PC-3 (cell line): ENCODE measurements at regions not wholly inside any gene's neighbourhood (a gene's known extent, or its start where the extent isn't known, plus 50 kb on each side); places are given as distances from the start of the nearest gene placed in this dataset.

Experiments
- ATAC-seq: fragments of 200-7000 bp; cut with Tn5 transposase; 2 replicates; pipeline ENCODE4 v1.9.1; 2020; ENCODE audit warnings: mild to moderate bottlenecking, moderate library complexity
- BruUV-seq: library from RNA; stranded (reverse); fragments of 400-500 nt; replicated peaks from 2 replicates; lab custom pipeline; 2021; lab: Mats Ljungman, UMichigan
- CTCF ChIA-PET: fragments of 300-600 bp; sonication (Branson Sonifier 250); formaldehyde crosslinking; loops from one replicate; lab custom pipeline; 2022; ENCODE audit warnings: antibody characterized with exemption; lab: Charles Lee
- POLR2A ChIA-PET: fragments of 300-600 bp; sonication (Branson Sonifier 250); formaldehyde crosslinking; loops from one replicate; lab custom pipeline; 2022; ENCODE audit warnings: antibody characterized with exemption; ENCODE audit not compliant: unreplicated experiment; lab: Charles Lee
- DNase-seq: peaks from one replicate; pipeline ENCODE4 v3.0.0-alpha.2; 2015
- H2AFZ ChIP-seq: fragments of 300-600 bp; sonication (generic); 2 replicates; pipeline ENCODE4 v1.6.0; 2016; ENCODE audit warnings: antibody characterized with exemption, low read length
- H3F3A ChIP-seq: fragments of 300-600 bp; sonication (generic); one replicate; pipeline ENCODE4 v1.6.0; 2017; ENCODE audit warnings: antibody characterized with exemption, low read length, control low read depth, mild to moderate bottlenecking; ENCODE audit not compliant: unreplicated experiment
- H3K27ac ChIP-seq: fragments of 300-600 bp; sonication (generic); 2 replicates; pipeline ENCODE4 v1.5.1; 2016; ENCODE audit warnings: mild to moderate bottlenecking, low read length
- H3K27me3 ChIP-seq: fragments of 300-600 bp; sonication (generic); 2 replicates; pipeline ENCODE4 v1.6.1; 2016; ENCODE audit warnings: low read length, mixed read lengths
- H3K36me3 ChIP-seq: fragments of 300-600 bp; sonication (generic); 2 replicates; pipeline ENCODE4 v1.6.1; 2016; ENCODE audit warnings: low read depth, mixed run types, low read length, mixed read lengths
- H3K4me1 ChIP-seq: fragments of 300-600 bp; sonication (generic); 2 replicates; pipeline ENCODE4 v1.5.1; 2016; ENCODE audit warnings: low read length; ENCODE audit not compliant: insufficient read depth
- H3K4me2 ChIP-seq: fragments of 300-600 bp; sonication (generic); 2 replicates; pipeline ENCODE4 v1.6.0; 2016; ENCODE audit warnings: low read length
- H3K4me3 ChIP-seq: fragments of 300-600 bp; sonication (generic); 2 replicates; pipeline ENCODE4 v1.5.1; 2016; ENCODE audit warnings: mild to moderate bottlenecking, low read length, mixed read lengths
- H3K79me2 ChIP-seq: fragments of 300-600 bp; sonication (generic); 2 replicates; pipeline ENCODE4 v1.6.1; 2017; ENCODE audit warnings: low read length, mixed read lengths
- H3K9ac ChIP-seq: fragments of 300-600 bp; sonication (generic); 2 replicates; pipeline ENCODE4 v1.6.0; 2016; ENCODE audit warnings: mild to moderate bottlenecking, low read length
- H3K9me2 ChIP-seq: fragments of 300-600 bp; sonication (generic); replicated peaks from 2 replicates; pipeline ENCODE4 v1.6.1; 2016; ENCODE audit warnings: mixed run types, low read length, mixed read lengths
- H3K9me3 ChIP-seq: fragments of 300-600 bp; sonication (generic); 2 replicates; pipeline ENCODE4 v1.6.1; 2016; ENCODE audit warnings: low read length, mixed read lengths
- H4K20me1 ChIP-seq: fragments of 300-600 bp; sonication (generic); 2 replicates; pipeline ENCODE4 v1.6.1; 2016; ENCODE audit warnings: low read length, mixed read lengths
- EZH2 ChIP-seq: fragments of 300-600 bp; sonication (generic); IDR thresholded peaks from one replicate; pipeline ENCODE4 v1.6.1; 2017; ENCODE audit warnings: antibody characterized with exemption, mild to moderate bottlenecking, low read length; ENCODE audit not compliant: unreplicated experiment
- EZH2phosphoT487 ChIP-seq: fragments of 300-600 bp; sonication (generic); IDR thresholded peaks from 2 replicates; pipeline ENCODE4 v1.6.1; 2018; ENCODE audit warnings: mild to moderate bottlenecking, antibody characterized with exemption, low read length, borderline replicate concordance
- intact Hi-C: fragments of 100-400 bp; cut with micrococcal nuclease; formaldehyde crosslinking; loops from 2 replicates; pipeline ENCODE4 v1.9.0; 2023
- TF ChIP-seq, protein P1 (sequence below): fragments of 300-600 bp; sonication (generic); conservative IDR thresholded peaks from 2 replicates; pipeline ENCODE4 v1.5.1; 2017; ENCODE audit warnings: antibody characterized with exemption, low read depth, mild to moderate bottlenecking, low read length

DNA sequence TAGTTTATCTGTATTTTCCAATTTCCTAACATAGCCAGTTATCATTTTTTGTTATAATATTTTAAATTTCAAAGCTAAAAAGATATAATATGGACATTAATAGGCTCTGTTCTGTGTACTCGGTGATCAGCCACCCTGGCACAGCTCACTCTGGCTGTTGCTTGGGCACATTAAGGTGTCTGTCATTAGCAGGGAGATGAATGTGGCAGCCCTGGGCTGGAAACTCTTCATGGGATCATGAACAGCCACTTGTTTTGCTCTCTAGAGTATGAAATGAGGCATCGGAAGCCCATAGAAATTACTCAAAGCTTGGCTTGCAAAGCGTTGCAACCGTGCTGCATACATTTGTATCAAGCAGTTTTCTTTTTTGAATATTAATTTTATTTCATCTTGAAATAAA, 233.2 kb downstream of the DACT1 start:
- no peaks in the 10 kb centered on the region for H3K4me1 ChIP-seq
- ChIA-PET CTCF (no interaction called here), POLR2A (no interaction called here)
- no peaks in the 10 kb centered on the region for H3K9me3 ChIP-seq
- no TSS peak for BruUV-seq
- no peak overlapping the region for H3K4me2 ChIP-seq
- no peaks in the 10 kb centered on the region for H3K36me3 ChIP-seq
- H2AFZ ChIP-seq = no peak overlapping the region
- no peaks in the 10 kb centered on the region for H3F3A ChIP-seq
- no peaks in the 10 kb centered on the region for H3K9me2 ChIP-seq
- no peak overlapping the region for H3K27ac ChIP-seq
- no peaks in the 10 kb centered on the region for H3K79me2 ChIP-seq
- TF ChIP-seq EZH2phosphoT487 (no peak), EZH2 (no peak)
- TF ChIP-seq, protein P1, sequence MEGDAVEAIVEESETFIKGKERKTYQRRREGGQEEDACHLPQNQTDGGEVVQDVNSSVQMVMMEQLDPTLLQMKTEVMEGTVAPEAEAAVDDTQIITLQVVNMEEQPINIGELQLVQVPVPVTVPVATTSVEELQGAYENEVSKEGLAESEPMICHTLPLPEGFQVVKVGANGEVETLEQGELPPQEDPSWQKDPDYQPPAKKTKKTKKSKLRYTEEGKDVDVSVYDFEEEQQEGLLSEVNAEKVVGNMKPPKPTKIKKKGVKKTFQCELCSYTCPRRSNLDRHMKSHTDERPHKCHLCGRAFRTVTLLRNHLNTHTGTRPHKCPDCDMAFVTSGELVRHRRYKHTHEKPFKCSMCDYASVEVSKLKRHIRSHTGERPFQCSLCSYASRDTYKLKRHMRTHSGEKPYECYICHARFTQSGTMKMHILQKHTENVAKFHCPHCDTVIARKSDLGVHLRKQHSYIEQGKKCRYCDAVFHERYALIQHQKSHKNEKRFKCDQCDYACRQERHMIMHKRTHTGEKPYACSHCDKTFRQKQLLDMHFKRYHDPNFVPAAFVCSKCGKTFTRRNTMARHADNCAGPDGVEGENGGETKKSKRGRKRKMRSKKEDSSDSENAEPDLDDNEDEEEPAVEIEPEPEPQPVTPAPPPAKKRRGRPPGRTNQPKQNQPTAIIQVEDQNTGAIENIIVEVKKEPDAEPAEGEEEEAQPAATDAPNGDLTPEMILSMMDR = no peak
- H3K9ac ChIP-seq = no peak overlapping the region
- intact Hi-C loops = no loop called here
- DNase-seq (no peak), ATAC-seq (no peak)
- H4K20me1 ChIP-seq = no peaks in the 10 kb centered on the region
- H3K27me3 ChIP-seq = peaks cover 69% of the 10 kb centered on the region
- no peak overlapping the region for H3K4me3 ChIP-seq

DNA sequence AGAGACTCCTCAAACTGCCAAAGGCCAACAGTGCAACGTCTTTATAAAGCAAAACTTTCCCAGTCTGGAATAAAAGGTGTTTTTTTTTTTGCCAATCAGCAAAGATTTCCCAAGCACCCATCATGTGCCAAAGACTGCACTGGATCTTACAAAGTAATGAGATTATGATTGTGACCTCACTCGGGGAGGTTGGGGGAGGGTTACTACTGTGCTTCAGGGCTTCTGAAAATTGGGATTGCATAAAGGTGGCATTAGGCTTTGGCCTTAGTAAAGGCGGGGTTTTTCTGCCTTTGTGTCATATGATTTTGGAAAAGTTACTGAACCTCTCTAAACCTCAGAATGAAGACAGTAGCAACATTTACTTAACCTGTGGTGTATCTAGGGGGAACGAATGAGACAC, 233.8 kb downstream of the DACT1 start:
- Histone ChIP-seq H3K4me1 (no peaks in the 10 kb centered on the region), H3K36me3 (no peaks in the 10 kb centered on the region), H3K79me2 (no peaks in the 10 kb centered on the region), H3F3A (no peaks in the 10 kb centered on the region), H3K9ac (no peak overlapping the region), H2AFZ (no peak overlapping the region), H3K4me3 (no peak overlapping the region), H3K27ac (no peak overlapping the region), H4K20me1 (no peaks in the 10 kb centered on the region), H3K9me2 (no peaks in the 10 kb centered on the region), H3K4me2 (no peak overlapping the region), H3K27me3 (peaks cover 68% of the 10 kb centered on the region), H3K9me3 (no peaks in the 10 kb centered on the region)
- DNase-seq (no peak), ATAC-seq (no peak)
- ChIA-PET POLR2A (no interaction called here), CTCF (no interaction called here)
- BruUV-seq = no TSS peak
- TF ChIP-seq EZH2 (no peak), EZH2phosphoT487 (no peak)
- TF ChIP-seq, protein P1 = no peak
- intact Hi-C loops = no loop called here

DNA sequence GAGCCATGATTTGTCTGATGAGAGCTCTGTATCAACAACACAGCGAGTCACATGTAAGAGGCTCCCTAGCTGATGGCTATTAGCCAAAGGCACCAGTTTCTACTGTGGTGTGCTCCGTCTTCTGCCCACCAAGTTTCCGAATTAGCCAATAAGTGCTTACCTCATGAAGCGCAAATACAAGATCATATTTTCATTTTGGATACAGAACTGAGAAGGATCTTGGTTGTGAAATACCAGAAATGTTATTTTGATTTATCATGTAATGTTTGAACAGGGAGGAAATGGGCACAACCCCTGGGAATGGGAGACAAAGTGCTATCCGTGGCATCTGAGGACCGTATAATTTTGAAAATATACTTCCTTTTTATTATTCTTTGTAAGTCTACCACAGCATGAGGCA, 234.3 kb downstream of the DACT1 start:
- Histone ChIP-seq H3K36me3 (no peaks in the 10 kb centered on the region), H3K9me2 (no peaks in the 10 kb centered on the region), H4K20me1 (no peaks in the 10 kb centered on the region), H3K27me3 (peaks cover 70% of the 10 kb centered on the region), H3K9me3 (no peaks in the 10 kb centered on the region), H3F3A (no peaks in the 10 kb centered on the region), H3K9ac (no peak overlapping the region), H3K27ac (no peak overlapping the region), H3K4me2 (no peak overlapping the region), H3K4me1 (no peaks in the 10 kb centered on the region), H3K79me2 (no peaks in the 10 kb centered on the region), H2AFZ (no peak overlapping the region), H3K4me3 (no peak overlapping the region)
- ChIA-PET CTCF (no interaction called here), POLR2A (no interaction called here)
- no peak for ATAC-seq
- intact Hi-C loops = no loop called here
- DNase-seq = peak; percentile 30
- TF ChIP-seq EZH2phosphoT487 (no peak), EZH2 (no peak)
- TF ChIP-seq, protein P1 = no peak
- no TSS peak for BruUV-seq
